PC-9 (cell line): ENCODE measurements at regions not wholly inside any gene's neighbourhood (a gene's known extent, or its start where the extent isn't known, plus 50 kb on each side); places are given as distances from the start of the nearest gene placed in this dataset.

ENCODE experiments used
- EZH2 ChIP-seq: fragments of 200-600 bp; sonication (generic); IDR thresholded peaks from 2 replicates; pipeline ENCODE4 v1.8.0; 2017; ENCODE audit warnings: antibody characterized with exemption, low read depth
- TF ChIP-seq, protein P1 (sequence below): fragments of 200-600 bp; sonication (generic); conservative IDR thresholded peaks from 2 replicates; pipeline ENCODE4 v1.6.1; 2017; ENCODE audit warnings: mixed run types, antibody characterized with exemption, mild to moderate bottlenecking, moderate library complexity

- TF ChIP-seq, protein P1, sequence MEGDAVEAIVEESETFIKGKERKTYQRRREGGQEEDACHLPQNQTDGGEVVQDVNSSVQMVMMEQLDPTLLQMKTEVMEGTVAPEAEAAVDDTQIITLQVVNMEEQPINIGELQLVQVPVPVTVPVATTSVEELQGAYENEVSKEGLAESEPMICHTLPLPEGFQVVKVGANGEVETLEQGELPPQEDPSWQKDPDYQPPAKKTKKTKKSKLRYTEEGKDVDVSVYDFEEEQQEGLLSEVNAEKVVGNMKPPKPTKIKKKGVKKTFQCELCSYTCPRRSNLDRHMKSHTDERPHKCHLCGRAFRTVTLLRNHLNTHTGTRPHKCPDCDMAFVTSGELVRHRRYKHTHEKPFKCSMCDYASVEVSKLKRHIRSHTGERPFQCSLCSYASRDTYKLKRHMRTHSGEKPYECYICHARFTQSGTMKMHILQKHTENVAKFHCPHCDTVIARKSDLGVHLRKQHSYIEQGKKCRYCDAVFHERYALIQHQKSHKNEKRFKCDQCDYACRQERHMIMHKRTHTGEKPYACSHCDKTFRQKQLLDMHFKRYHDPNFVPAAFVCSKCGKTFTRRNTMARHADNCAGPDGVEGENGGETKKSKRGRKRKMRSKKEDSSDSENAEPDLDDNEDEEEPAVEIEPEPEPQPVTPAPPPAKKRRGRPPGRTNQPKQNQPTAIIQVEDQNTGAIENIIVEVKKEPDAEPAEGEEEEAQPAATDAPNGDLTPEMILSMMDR, result no peak
- no peak for TF ChIP-seq EZH2
Measured at GRCh38 chr4:151459375-151459774, 50.4 kb downstream of the FHIP1A start.
